Activated CD8-positive, alpha-beta T cell treated with anti-CD3 and anti-CD28 coated beads for 36 hours (primary cell): ENCODE measurements at regions not wholly inside any gene's neighbourhood (a gene's known extent, or its start where the extent isn't known, plus 50 kb on each side); places are given as distances from the start of the nearest gene placed in this dataset.

ENCODE experiments used
- ATAC-seq: fragments of 200-7000 bp; cut with Tn5 transposase; one replicate; pipeline ENCODE4 v1.10.0; 2021; ENCODE audit warnings: mild to moderate bottlenecking, moderate library complexity
- CTCF ChIA-PET: fragments of 350-600 bp; sonication (Branson Sonifier 250); formaldehyde crosslinking; loops from one replicate; lab custom pipeline; 2021; ENCODE audit warnings: antibody characterized with exemption; lab: Charles Lee
- POLR2A ChIA-PET: fragments of 350-600 bp; sonication (Branson Sonifier 250); formaldehyde crosslinking; loops from one replicate; lab custom pipeline; 2021; ENCODE audit warnings: antibody characterized with exemption; lab: Charles Lee
- DNase-seq: peaks from one replicate; pipeline ENCODE4 v3.0.0-alpha.2; 2020
- H3K27ac Mint-ChIP-seq: one replicate; pipeline ENCODE4 v1.8.0; 2021; ENCODE audit warnings: mild to moderate bottlenecking, mixed read lengths
- H3K27me3 Mint-ChIP-seq: one replicate; pipeline ENCODE4 v1.8.0; 2021; ENCODE audit warnings: mixed read lengths
- H3K36me3 Mint-ChIP-seq: one replicate; pipeline ENCODE4 v1.8.0; 2021; ENCODE audit warnings: low read depth, mixed read lengths
- H3K4me1 Mint-ChIP-seq: one replicate; pipeline ENCODE4 v1.8.0; 2021; ENCODE audit warnings: low read depth, mixed read lengths
- H3K4me3 Mint-ChIP-seq: one replicate; pipeline ENCODE4 v1.8.0; 2021; ENCODE audit warnings: mild to moderate bottlenecking, moderate library complexity, mixed read lengths
- H3K9me3 Mint-ChIP-seq: one replicate; pipeline ENCODE4 v1.8.0; 2021; ENCODE audit warnings: mixed read lengths
- CTCF ChIP-seq: fragments of 200-600 bp; IDR thresholded peaks from one replicate; pipeline ENCODE4 v1.8.0; 2022; ENCODE audit warnings: antibody characterized with exemption, mild to moderate bottlenecking
- intact Hi-C: fragments of 100-400 bp; cut with micrococcal nuclease; formaldehyde crosslinking; loops from one replicate; pipeline ENCODE4 v1.10.0; 2022

GRCh38 chr16:17972460-17972943 lies 364.0 kb downstream of the NPIPA8 start:
- ATAC-seq: no peak
- no peaks in the 10 kb centered on the region for H3K9me3 Mint-ChIP-seq
- H3K36me3 Mint-ChIP-seq: no peaks in the 10 kb centered on the region
- peaks cover 5% of the 10 kb centered on the region for H3K27me3 Mint-ChIP-seq
- DNase-seq: no peak
- H3K27ac Mint-ChIP-seq: no peak overlapping the region
- ChIA-PET CTCF (no interaction called here), POLR2A (no interaction called here)
- no peak overlapping the region for H3K4me3 Mint-ChIP-seq
- H3K4me1 Mint-ChIP-seq: no peaks in the 10 kb centered on the region
- intact Hi-C loops: no loop called here
- TF ChIP-seq CTCF: no peak

- Mint-ChIP-seq H3K4me1 (no peaks in the 10 kb centered on the region), H3K27ac (no peak overlapping the region), H3K9me3 (peaks cover 3% of the 10 kb centered on the region), H3K36me3 (no peaks in the 10 kb centered on the region), H3K4me3 (no peak overlapping the region), H3K27me3 (peaks cover 3% of the 10 kb centered on the region)
- TF ChIP-seq CTCF: no peak
- DNase-seq (no peak), ATAC-seq (no peak)
- intact Hi-C loops: no loop called here
- ChIA-PET CTCF (no interaction called here), POLR2A (no interaction called here)
These were observed 365.7 kb downstream of the NPIPA8 start for GRCh38 chr16:17970816-17971331.

GRCh38 chr16:17970157-17970765 lies 366.3 kb downstream of the NPIPA8 start:
- CTCF ChIA-PET: no interaction called here
- Mint-ChIP-seq H3K4me3 (no peak overlapping the region), H3K27ac (no peak overlapping the region), H3K27me3 (peaks cover 3% of the 10 kb centered on the region), H3K4me1 (no peaks in the 10 kb centered on the region), H3K36me3 (no peaks in the 10 kb centered on the region), H3K9me3 (peaks cover 3% of the 10 kb centered on the region)
- POLR2A ChIA-PET: no interaction called here
- TF ChIP-seq CTCF: no peak
- DNase-seq: no peak
- ATAC-seq: no peak
- intact Hi-C loops: no loop called here

DNA sequence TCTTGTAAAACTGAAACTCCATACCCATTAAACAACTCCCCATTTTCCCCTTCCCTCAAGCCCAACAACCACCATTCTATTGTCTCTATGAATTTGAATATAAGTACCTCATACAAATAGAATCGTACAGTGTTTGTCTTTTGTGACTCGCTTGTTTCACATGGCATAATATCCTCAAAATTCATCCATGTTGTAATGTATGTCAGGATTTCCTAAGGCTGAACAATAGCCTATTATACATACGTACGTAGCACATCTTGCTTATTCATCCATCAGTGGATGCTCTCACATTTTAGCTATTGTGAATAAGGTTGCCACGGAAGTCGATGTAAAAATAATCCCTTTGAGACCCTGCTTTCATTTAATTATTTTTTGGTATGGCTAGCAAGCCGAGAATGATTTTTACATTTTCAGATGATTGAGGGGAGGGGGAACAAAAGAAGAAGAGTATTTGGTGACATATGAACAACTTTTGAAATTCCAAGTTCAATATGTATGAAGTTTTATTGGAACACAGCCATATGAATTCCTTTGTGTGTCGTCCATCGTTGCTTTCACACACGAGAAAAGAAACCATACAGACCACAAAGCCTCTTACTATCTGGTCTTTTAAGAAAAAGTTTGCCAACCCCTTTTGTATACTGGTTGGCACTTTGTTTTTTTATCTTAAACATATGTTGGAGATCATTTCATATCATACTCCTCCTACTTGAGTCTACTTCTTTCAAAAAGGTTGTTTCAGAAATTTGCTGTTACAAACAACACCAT lies 371.2 kb downstream of the NPIPA8 start:
- POLR2A ChIA-PET: no interaction called here
- peaks cover 2% of the 10 kb centered on the region for H3K27me3 Mint-ChIP-seq
- no peaks in the 10 kb centered on the region for H3K36me3 Mint-ChIP-seq
- H3K4me3 Mint-ChIP-seq: no peak overlapping the region
- TF ChIP-seq CTCF: no peak
- H3K9me3 Mint-ChIP-seq: peaks cover 6% of the 10 kb centered on the region
- no peak overlapping the region for H3K27ac Mint-ChIP-seq
- no peak for DNase-seq
- no peak for ATAC-seq
- intact Hi-C loops: no loop called here
- CTCF ChIA-PET: no interaction called here
- H3K4me1 Mint-ChIP-seq: no peaks in the 10 kb centered on the region

- Mint-ChIP-seq H3K4me3 (no peak overlapping the region), H3K4me1 (no peaks in the 10 kb centered on the region), H3K27me3 (peaks cover 2% of the 10 kb centered on the region), H3K9me3 (peaks cover 6% of the 10 kb centered on the region), H3K36me3 (no peaks in the 10 kb centered on the region), H3K27ac (no peak overlapping the region)
- ChIA-PET POLR2A (no interaction called here), CTCF (no interaction called here)
- no peak for ATAC-seq
- TF ChIP-seq CTCF: no peak
- intact Hi-C loops: no loop called here
- no peak for DNase-seq
These were observed 372.3 kb downstream of the NPIPA8 start for GRCh38 chr16:17964196-17964595.
